GM12875 (cell line): ENCODE measurements at regions not wholly inside any gene's neighbourhood (a gene's known extent, or its start where the extent isn't known, plus 50 kb on each side); places are given as distances from the start of the nearest gene placed in this dataset.

ENCODE experiments used
- H3K4me3 ChIP-seq: one replicate; pipeline ENCODE4 v1.5.1; 2011; ENCODE audit warnings: low read depth, low read length, control low read depth
- TF ChIP-seq, protein P1 (sequence below): IDR thresholded peaks from 2 replicates; pipeline ENCODE4 v1.5.1; 2011; ENCODE audit warnings: low read depth, mild to moderate bottlenecking, control low read depth, inconsistent platforms, low read length, moderate library complexity, borderline replicate concordance; ENCODE audit not compliant: insufficient read depth

DNA sequence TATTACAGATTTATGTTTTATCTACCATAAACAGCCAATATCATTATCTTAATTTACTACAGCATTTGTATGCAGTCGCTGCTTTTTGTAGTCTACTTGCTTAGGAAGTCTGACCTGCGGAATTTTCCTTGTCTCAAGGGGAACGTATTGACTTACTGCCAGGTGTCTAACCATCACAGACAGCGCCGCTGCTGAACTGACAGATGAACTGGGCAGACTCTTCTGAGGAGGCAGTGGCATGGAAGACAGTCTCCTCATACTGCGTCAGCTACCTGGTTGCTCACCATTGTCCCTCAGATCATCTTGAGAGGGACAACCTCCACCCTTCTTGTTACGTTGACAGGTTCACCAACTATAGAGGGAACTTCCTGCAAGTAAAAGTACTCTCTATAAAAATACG lies 574.3 kb upstream of the ZNF462 start:
- H3K4me3 ChIP-seq = no peak overlapping the region
- TF ChIP-seq, protein P1, sequence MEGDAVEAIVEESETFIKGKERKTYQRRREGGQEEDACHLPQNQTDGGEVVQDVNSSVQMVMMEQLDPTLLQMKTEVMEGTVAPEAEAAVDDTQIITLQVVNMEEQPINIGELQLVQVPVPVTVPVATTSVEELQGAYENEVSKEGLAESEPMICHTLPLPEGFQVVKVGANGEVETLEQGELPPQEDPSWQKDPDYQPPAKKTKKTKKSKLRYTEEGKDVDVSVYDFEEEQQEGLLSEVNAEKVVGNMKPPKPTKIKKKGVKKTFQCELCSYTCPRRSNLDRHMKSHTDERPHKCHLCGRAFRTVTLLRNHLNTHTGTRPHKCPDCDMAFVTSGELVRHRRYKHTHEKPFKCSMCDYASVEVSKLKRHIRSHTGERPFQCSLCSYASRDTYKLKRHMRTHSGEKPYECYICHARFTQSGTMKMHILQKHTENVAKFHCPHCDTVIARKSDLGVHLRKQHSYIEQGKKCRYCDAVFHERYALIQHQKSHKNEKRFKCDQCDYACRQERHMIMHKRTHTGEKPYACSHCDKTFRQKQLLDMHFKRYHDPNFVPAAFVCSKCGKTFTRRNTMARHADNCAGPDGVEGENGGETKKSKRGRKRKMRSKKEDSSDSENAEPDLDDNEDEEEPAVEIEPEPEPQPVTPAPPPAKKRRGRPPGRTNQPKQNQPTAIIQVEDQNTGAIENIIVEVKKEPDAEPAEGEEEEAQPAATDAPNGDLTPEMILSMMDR = no peak

DNA sequence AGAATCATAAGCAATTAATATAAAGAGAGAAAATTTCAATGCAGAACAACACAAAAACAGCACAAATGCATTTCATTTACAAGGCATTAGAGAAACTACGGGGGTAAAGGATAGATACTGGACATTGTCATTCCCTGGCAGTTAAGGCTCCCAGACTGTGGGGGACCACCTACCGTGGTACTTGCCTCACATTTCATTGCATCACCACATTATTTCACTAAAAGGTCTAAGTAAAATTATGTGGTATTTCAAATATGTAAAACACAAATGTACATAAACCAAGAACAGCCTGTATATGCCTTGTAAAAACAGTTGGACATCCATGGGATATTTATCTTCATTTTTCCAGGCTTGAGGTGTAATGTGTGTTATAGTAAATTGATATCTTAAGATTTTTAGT lies 571.2 kb upstream of the ZNF462 start:
- TF ChIP-seq, protein P1 = no peak

DNA sequence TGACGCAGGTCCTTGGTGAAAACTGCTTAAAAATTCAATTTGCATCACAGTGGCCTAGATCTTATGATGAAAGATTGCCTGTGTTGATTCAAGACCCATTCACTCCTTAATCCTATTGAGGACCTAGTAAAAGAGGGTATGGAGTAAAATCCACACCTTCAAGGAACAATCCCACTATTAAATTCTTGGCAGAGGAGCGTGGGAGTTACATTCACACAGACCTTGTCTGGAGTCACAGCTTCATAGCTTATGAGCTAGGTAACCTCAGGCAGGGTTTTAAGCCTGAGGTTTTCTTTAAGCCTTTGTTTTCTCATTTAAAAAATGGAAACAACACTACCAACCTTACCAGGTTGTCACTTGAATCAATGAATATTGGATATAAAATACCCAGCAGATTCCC lies 566.5 kb upstream of the ZNF462 start:
- no peak overlapping the region for H3K4me3 ChIP-seq
- TF ChIP-seq, protein P1 = no peak

More for the DNA sequence above, 571.2 kb upstream of the ZNF462 start:
- no peak overlapping the region for H3K4me3 ChIP-seq

DNA sequence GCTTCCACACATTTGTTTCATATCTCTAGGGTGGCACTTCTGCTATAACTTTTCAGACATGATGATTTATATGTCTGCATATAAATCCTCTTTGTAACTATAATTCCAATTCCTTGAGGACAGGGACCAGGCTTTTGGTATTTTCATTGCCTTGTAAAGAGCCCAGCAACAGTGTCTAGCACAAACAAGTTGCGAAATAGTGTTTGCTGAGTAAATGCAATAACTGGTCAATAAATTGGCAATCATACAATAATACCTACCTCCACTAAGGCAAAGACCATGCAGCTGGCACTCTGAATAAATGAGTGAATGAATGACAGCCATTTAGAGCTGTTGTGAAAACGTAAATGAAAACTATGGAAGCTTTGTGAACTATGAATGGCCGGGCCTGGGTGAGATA lies 564.0 kb upstream of the ZNF462 start:
- H3K4me3 ChIP-seq = no peak overlapping the region
- TF ChIP-seq, protein P1 = no peak

DNA sequence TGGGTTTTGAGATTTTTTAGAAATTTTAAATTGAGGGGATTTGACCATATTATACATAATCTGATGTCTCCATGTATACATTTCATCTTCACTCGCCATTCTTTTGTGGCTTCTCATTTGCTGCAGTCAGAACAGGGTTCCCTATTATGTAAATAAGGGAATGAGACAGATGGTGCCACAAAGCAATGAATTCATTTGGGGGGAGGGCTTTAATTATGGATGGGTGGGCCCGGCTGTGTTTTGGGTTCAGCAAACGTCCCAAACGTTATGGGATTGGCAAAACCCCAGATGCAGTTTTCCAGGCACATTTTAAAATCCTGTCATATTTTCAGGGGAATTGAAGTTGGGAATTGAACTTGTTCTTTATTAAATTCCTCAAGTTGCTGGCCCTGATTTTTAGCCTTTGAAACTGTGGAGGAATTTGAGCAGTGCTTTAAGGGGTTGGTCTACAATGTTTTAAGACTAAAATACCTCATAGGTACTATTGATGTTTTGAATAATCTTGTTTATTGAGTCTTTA lies 558.5 kb upstream of the ZNF462 start:
- H3K4me3 ChIP-seq = no peak overlapping the region
- TF ChIP-seq, protein P1 = no peak

DNA sequence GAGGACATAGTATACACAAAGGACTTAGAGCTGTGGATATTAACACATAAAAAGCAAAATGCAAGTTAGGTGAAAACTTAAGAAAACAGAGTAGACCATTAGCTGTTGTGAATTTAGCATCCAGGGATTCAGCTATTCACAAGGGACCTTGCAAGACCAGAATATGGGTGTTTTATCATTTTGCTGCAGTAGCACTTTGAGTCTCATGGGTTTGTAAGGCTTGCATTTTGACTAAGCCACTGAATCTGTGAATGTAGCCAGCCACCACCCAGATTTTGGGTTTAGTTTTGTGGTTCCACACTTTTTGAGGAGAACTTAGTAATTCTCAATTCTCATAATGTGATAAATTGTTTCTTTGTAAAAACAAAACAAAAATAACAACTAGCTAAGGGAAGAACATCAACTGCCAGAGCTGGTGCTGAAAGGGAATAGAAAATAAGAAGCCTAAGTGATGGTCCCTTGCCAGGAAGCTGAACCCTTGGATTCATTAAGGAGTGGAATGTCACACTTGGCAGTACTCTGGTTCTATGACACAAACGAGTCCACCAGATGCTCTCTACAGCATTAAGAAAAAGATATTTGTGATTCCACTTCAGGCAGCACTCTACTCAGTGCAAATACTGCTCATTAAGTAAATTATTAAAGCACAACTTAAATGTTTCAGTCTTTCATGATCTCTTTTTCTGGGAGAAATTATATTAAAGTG lies 557.4 kb upstream of the ZNF462 start:
- TF ChIP-seq, protein P1 = no peak
- H3K4me3 ChIP-seq = no peak overlapping the region

DNA sequence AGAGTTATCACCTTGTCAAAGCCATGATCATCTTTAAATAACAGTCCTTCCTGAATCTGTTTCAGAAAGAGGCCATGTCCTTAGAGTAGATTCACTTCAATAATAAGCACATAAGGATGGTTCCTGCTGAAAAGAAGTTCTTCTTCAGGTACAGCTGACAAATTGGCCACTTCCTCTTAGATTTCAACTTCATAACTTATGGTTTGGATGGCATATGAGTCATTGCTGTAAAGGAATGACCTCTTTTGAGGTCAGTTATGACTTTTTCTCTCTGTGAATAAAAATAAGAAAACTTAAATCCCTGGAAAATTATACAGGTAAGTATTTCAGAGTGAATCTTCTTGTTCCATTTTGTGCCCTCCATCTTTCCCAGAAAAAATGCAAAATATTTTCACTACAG lies 555.3 kb upstream of the ZNF462 start:
- TF ChIP-seq, protein P1 = no peak
- no peak overlapping the region for H3K4me3 ChIP-seq
